HG03520 (cell line): ENCODE measurements at regions not wholly inside any gene's neighbourhood (a gene's known extent, or its start where the extent isn't known, plus 50 kb on each side); places are given as distances from the start of the nearest gene placed in this dataset.
"Not testable (repeated sequence)": the region's sequence is repeated elsewhere in the genome, so short reads cannot be mapped to it uniquely, and the experiment has no call there.

Source experiments
- ATAC-seq: cut with Tn5 transposase; IDR thresholded peaks from one replicate; pipeline ENCODE4 v1.9.1; 2021; ENCODE audit warnings: mild to moderate bottlenecking, moderate library complexity; ENCODE audit not compliant: unreplicated experiment

DNA sequence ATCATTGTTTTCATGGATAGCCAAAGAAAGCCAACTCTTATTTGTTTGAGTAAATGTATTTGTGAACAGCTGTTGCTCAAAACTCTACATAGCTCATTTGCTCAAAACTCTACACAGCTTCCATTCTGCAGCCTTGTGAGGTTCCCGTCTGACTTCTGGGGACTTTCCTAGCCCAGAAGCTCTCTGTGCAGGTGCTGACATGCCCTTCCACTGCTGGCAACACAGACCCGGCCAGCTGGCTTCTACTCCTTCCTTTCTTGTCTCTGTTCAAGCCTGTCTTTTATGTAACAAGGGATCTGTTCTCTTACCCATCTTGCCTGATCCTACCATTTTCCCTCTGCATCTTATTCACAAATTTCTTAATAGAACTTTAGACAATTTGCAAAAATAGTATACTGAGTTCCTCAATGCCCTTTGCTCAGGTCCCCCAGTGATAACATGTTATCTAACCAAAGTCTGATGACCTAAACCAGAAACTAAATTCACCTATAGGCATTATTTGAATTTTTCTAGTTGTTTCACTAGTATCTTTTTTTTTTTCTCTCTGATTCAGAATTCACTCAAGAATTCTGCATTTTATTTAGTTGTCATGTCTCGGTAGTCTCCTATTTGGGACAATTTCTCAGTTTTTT, 556.5 kb upstream of the SEMA6A start:
- ATAC-seq, result peak; percentile 95

DNA sequence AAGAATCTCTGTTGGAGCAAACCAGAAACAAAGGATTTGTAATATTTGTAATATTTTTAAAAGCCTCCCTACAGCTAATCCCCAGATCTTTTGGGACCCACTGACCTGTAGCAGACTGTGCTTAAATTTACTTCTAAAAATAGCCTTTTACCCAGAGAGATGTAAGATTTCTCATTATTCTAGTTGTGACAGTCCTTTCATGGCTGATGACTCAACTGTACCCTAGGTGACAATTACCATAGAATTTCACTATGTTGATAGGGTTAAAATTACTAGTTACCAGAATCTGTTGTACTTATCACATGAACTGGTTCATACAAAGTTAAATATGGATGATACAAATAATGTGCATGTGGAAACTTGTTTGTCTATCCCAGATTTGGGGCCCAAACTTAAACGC, 543.9 kb upstream of the SEMA6A start:
- peak; percentile 43 for ATAC-seq

DNA sequence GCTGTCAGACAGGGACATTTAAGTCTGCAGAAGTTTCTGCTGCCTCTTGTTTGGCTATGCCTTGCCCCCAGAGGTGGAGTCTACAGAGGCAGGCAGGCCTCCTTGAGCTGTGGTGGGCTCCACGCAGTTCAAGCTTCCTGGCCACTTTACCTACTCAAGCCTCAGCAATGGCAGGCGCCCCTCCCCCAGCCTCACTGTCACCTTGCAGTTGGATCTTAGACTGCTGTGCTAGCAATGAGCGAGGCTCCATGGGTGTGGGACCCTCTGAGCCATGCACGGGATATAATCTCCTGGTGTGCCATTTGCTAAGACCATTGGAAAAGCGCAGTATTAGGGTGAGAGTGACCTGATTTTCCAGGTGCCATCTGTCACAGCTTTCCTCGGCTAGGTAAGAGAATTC, 542.7 kb upstream of the SEMA6A start:
- ATAC-seq, result not testable (repeated sequence)

DNA sequence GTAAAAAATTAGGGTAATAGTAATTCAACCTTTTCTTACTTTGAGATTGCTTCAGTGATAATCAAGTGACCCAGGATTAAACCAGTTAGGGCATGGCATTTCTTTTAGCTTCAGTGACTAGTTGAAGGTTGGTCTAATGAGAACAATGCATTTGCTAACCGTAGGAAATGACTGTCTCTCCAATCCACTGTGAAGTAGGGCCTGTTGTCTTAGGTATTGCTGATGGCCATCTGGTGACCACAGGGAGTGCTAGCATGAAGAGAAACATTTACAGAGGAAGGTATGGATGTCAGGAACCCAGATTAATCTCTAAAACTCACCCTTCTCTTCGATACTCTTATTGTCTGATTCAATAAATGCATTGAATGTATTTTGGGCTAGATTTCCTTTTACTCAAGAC, 535.9 kb upstream of the SEMA6A start:
- ATAC-seq, result no peak

DNA sequence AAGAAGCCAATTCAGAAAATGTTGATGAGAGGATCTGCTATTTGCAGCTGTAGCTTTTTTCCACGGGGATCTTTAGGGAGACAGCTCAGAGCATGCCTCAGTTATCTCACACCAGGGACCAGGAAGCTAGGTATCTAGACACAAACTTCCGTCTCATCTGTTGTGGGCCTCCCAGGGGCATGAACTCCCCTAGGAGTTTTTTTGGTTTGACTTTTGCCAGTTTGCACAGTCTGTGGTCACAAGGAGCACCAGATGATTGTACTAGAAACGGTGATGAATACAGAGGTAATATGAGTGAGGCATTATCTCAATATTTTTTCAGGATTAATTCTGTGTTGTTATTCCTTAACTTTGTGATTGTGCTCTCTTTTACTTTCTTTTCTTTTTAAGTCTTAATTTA, 533.2 kb upstream of the SEMA6A start:
- ATAC-seq, result no peak

DNA sequence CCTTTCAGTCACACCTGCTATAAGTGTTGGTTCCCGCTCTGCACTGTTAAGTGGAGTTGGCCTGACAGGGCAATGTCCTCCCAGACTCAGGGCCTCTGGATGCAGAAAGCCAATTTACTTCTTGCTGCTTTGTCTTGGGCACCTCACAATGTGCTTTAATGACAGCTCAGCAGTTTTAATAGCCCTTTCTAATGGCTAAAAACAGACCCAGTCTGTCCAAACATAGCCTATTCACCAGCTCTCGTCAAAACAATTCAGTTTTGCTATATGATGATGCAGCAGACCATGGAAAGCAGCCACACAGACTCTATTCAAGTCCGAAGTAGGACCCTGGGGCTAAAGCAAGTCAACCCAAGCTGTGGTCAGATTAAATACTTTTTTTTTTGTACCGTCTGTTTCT, 529.1 kb upstream of the SEMA6A start:
- ATAC-seq, result no peak

DNA sequence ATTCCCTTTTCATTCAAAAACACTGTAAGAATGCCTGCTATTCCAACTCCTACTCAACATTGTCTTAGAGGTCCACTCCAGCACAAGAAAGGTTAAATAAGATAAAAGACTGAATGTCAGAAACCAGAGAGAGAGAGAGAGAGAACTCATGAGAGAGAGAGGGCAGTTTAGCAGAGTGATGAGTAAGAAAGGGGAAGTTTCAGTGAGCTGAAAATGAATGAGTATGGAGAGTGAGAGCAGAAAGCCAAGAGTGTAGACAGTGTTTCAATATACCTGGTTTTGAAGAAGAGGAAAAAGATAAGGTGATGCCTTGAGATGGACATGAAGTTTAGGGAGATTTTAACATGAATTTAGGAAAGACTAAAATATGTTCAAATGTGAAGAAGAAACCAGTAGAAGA, 528.0 kb upstream of the SEMA6A start:
- ATAC-seq, result peak; percentile 59

DNA sequence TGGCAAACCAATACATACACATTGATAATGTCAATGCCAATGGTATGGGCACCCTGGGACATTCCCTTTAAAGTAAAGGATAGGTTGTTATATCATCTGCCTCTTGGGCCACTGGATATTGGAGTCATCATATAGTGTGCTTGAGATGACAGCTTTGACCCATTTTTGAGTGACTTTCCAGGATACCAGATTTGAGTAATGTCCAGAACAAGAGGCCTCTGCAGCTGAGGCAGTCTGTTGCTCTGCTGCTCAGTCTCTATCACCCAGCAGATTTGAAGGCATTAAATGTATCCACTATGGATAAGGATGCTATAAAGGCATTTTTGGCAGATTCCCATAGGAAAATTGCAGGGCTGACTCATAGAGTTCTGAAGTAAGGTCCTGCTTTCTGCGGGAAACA, 525.6 kb upstream of the SEMA6A start:
- no peak for ATAC-seq

DNA sequence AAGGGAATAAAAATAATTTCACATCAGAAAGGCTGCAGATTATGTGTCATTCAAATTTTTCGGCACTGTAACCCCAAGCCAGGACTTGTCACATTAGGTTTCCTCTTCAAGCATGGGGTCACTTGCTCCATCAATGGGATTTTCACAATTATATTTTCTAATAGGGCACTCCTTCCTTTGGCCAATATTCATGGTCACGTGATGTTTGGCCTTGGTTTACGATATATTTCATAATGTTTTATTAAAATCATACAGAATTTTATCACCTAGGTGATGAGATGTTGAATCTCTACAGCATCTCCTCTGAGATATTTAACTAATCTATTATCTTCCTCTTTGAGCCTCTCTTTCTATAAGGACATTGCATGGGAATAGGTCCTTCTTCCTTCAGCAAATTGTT, 523.5 kb upstream of the SEMA6A start:
- no peak for ATAC-seq

DNA sequence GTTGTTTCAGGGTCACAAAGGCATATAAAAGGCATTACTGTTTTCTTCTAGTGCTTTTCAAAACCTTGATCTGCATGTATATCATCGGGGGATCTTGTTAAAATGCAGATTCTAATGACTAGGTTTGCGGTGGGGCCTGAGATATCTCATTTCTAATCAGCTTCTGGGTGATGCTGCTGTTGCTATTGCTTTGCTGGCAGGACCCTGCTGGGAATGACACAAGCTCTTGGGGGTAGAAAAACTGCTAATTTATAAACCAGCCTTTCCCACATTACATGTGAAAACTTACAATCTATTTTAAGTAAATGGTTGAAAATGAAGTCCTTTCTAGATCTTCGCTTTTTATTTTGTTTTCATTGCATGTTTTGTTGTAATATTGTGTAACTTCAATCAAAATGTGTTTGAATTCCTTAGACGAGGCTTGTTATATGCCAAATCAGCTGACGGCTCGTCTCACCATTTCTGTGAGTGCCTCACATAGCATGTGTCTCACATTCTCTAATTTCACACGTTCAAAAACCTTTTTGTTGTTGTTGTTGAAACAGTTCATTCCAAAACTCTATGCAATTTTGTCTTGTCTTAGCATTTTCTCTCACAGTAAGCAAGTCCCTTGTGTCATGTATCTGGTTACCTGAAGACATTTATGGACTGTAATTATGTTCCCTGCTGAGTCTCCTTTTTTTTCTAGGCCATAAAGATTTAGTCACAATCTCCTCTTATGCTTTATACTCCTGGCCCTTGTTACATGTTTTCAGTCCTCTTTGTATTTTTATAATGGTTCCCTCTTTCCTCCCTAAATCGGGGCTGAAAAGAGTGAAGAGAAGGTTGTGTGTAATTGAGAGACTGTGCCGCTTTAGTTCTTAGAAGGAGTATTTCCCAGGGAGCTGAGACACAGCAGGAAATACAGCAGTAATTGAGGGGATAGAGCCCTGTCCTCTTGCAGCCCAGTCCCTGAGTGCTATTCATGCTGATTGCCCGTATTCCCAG, 521.0 kb upstream of the SEMA6A start:
- ATAC-seq, result no peak

DNA sequence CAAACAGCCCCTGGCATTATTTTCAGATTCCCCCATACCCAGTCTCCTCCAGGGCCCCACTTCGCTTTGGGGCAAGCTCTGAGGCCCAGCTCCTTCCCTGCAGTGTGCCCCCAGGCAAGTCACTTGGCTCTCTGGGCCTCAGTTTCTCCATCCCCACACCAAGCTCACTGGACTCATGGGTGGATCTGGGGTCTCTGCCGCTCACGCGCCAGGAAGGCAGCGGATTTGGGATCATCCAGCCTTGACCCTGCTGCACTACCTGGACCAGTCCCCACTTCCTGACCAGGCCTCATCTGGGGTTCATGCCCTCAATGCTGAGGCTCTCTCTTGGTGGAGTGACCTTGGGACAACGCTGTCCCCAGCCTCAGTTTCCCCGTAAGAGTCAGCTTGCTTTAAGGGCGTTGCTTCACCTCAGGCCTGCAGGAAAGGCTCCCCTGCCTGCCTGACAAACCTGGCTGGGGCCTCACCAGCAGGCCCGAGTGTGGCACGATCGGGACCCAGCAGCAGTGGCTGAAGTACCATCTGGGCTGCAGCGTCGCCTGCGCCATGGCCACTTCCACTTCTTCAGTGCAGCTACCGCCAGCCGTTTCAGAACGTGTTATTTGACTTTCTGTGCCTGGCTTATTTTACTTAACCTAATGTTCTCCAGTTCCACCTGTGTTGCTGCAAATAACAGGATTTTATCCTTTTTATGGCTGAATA, 519.6 kb upstream of the SEMA6A start:
- no peak for ATAC-seq

DNA sequence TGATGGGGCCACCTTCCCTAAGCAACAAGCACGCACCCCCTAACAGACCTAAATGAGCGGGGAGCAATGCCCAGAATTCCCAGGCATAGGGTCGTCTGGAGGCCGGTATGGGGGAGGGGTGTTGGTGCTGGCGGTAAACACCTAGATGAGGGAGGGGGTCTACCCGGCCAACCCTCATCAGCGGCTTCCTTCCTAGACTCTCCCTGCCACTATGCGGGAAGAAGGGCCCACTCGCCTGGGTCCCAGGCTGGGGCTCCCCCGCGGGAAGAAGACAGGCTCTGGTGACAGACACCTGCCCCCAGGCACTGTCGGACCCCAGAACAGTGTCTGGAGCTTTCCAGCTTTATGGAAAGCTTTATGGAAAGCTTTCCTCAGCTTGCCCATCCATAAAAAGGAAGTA, 519.0 kb upstream of the SEMA6A start:
- ATAC-seq, result no peak

DNA sequence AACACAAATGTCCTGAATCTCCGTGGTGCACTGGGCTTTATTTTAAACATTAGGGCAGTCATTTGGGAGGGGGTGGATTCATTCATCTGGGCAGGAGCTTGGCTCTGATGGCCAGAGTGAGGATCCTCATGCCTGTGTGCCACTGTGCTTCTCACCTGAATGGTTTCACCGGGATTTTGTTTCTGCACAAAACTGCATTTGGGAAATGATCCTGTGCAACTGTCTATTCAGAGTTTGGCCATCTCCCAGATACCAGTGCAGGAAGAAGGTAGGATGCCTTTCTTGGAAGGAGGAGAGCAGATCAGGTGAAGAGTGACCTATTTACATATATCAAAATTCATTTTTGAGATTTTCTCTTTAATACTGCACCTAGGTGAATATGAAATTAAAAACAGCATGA, 514.4 kb upstream of the SEMA6A start:
- no peak for ATAC-seq

DNA sequence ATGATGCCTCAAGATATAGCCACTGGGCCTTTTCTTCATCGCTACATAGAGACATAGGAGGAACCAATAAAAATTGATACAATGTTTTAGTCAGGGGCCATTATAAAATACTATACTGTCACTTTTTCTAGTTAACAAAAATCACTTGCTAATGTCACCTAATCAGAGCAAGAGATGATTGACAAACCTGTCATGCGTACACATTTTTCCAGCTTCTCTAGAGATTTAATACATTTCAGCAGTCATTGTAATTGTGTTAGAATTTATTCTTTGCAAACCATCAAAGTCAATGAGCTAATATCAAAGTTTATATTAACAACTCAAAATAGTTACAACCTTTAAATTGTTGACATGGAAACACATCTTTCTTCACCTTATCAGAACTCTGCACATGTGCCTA, 513.6 kb upstream of the SEMA6A start:
- no peak for ATAC-seq

DNA sequence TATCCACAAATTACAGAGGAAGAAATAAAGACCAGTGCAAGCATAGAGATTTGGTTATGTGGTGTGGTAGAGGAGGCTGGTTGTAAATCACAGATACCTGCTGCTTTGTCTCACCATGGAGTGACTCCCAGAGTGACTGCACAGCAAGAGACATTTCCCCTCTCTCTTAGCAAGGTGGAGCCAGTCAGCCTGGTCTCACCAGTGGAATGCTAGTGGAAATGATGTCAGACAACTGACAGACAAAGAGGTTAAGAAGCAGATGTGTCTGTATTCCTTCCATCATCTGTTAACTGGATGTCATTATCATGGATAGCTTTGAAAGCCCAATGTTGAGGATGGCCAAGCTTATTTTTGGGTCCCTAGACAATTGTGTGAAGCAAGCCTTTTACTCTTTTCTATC, 509.4 kb upstream of the SEMA6A start:
- no peak for ATAC-seq

DNA sequence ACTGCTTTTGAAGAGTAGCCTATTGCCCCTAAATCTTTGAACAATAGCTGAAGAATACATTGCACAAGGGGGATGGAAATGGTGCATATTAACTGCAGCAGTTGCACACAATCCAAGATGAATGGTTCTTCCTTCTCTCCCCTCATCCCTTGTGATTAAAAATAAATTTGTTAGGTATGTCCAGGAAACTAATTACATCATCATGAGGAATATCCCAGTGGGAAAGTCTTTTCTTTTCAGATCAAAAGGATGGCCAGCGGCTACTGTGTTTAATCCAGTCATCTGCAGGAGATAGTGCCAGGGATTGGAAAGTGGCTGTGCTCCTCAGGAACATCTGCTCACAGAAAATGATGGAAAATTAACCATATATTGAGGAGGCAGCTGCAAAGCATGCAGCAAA, 508.4 kb upstream of the SEMA6A start:
- no peak for ATAC-seq

DNA sequence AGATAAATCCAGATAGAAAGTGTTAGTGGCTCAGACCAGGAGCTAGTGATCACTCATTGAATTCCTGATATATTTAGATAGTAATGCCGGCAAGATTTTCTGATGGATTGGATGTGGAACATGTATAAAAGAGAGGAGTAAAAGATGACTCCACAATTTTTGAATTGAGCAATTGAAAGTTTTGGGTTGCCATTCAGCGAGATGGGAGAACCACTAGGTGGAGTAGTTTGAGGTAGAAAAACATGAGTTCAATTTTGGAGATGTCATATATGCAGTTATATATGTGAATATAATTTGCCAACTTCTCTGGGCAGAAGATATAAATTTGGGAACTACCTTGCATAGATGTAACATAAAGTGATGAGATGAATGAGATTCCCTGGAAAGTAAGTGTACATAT, 502.5 kb upstream of the SEMA6A start:
- no peak for ATAC-seq

DNA sequence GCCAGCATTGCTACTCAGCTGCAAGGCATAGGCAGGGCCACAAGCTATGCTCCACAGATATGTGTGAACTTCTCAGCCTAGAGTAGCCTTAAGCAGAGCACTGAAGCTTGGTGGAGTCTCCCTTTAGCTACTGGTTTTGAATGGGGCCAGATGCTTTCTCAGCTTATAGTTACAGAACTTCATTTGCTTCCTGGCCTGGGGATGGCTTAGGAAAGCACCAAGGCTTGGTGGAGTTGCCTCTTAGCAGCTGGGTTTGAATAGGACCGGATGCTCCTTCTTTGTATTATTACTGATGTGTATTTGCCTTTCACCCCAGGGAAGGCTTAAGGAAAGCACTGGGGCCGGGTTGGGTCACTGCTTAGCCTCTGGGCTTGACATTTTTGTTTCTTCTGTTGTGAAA, 497.8 kb upstream of the SEMA6A start:
- ATAC-seq, result no peak

DNA sequence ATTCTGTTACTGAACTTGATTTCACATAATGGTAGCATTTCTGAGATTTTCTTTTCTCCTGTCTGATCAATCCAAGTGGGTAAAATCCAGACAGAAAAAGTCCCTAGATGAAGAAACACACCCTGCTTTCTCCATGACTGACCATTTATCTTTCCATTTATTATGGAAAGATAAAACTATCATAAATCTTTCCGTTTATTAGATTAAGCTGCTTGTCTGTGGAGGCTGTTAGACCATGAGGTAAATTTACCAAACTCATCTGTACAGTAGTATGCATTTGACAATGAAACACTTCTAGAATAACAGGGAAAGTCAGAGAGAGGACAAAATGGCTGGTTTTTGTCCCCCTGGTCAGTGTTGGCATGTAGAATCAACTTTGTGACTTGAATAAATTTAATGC, 491.2 kb upstream of the SEMA6A start:
- no peak for ATAC-seq

DNA sequence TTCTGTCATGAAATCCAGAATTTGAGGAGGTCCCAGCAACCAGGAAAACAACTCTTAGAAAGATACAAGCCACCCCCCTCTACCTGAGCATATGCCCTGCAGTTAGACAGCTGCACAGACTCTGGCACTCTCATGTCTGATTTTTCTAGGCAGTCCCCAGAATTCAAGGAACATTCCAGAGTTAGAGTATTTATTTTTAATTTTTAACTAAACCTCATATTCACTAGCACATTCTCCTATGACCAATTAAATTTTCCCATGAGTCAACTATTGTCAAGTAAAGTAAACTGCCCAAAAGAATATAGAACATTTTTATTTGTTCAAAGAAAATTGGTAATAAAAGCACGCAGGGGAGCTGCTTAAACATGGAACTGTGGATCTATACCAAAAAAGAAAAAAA, 490.5 kb upstream of the SEMA6A start:
- ATAC-seq, result no peak

DNA sequence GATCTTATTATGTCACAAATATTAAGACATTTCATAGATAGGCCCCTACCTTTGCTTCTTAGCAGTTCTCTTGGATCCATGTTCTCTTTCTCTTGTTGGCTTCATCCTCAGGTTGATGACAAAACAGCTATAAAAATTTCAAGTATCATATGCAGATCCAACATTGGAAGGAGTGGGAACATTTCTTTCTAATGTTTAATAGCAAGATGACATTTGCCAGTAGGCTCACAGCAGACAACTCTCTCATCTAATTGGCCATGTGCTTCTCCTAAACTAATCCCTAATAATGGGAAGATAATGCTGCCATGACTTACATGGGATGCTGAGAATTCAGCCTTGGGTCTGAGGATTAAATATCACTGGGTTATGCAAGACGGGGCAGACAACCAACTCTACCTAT, 485.5 kb upstream of the SEMA6A start:
- ATAC-seq, result no peak

DNA sequence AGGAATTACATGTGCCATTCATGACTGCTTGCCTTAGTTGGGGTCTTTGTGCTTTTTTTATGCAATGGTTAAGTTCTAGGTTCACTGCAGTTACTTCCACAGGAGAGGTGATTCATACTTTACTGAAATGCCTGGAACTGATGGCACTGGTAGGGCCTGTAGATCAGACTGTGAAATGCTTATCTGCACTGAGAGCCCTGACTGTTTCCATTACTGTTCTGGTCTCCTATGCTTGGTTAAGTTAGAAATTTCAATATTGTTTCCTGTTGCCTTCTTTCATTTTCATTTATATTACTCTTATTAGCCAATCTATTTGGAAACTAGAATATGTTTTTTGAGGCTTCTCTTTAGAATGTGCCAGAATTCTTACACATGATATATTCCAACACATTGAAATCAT, 484.1 kb upstream of the SEMA6A start:
- no peak for ATAC-seq
